ENCODE measurements at regions not wholly inside any gene's neighbourhood (a gene's known extent, or its start where the extent isn't known, plus 50 kb on each side); places are given as distances from the start of the nearest gene placed in this dataset.

DNA sequence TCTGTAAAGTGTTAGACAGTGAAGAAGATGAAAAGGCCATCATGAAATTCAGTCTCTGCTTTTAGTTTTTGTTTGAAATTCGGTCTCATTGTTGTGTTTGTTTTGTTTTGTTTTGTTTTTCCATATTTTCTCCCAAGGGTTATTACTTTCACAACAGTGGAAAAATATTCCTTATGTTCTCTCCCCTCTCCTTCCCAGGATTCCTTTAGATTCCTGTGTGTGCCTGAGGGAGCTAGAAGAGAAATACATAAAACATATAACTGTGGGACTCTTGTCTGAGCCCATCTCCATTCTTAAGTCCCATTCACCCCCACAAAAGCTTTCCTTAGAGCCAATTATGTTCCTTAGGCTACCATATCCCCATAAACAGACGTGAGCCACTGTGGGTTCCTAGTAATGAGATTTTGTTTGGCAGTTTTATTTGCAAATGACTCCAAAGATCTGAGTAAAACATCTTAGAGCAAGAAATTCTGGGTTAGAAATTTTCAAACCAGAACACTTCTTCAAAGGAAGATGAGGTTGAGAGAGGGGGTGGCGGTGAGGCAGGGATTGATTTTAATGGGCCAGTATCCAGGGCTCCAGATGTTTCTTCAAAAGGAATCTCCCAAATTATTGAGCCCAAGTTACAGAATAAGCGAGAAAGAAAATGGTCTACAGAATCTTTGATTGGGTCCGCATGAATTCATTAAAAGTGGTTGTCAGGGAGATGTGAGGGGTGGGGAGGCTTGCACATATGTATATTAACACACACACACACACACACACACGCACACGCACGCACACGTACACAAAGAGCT is 157.8 kb upstream of the TNP1 start:
- Histone ChIP-seq H2AFZ (ENCODE audit: low read depth, low read length) (no peak overlapping the region), H3K9me3 (ENCODE audit: insufficient read depth, low read length, severe bottlenecking) (no peaks in the 10 kb centered on the region), H3K27me3 (ENCODE audit: insufficient read depth, low read length, poor library complexity) (peaks cover 7% of the 10 kb centered on the region), H3K79me2 (ENCODE audit: insufficient read depth, low read length) (no peaks in the 10 kb centered on the region), H3K4me3 (ENCODE audit: low read depth in 1 of 2, low read length in 2 of 2) (no peak overlapping the region), H3K36me3 (ENCODE audit: insufficient read depth, low read length) (no peaks in the 10 kb centered on the region), H3K27ac (ENCODE audit: low read length) (no peak overlapping the region), H3K9ac (ENCODE audit: low read depth, low read length) (no peak overlapping the region), H3K4me1 (ENCODE audit: insufficient read depth, low read length) (peaks cover 12% of the 10 kb centered on the region), H4K20me1 (ENCODE audit: insufficient read depth, low read length) (no peaks in the 10 kb centered on the region), H3K4me2 (ENCODE audit: insufficient read depth, low read length) (no peak overlapping the region)
- ATAC-seq (ENCODE audit: insufficient read depth, low read depth) (no peak), DNase-seq (no peak)
- no peak for TF ChIP-seq EZH2 (IDR thresholded peaks at IDR 0.05; ENCODE audit: borderline replicate concordance, low read depth, low read length, severe bottlenecking)
- TF ChIP-seq, protein P1, sequence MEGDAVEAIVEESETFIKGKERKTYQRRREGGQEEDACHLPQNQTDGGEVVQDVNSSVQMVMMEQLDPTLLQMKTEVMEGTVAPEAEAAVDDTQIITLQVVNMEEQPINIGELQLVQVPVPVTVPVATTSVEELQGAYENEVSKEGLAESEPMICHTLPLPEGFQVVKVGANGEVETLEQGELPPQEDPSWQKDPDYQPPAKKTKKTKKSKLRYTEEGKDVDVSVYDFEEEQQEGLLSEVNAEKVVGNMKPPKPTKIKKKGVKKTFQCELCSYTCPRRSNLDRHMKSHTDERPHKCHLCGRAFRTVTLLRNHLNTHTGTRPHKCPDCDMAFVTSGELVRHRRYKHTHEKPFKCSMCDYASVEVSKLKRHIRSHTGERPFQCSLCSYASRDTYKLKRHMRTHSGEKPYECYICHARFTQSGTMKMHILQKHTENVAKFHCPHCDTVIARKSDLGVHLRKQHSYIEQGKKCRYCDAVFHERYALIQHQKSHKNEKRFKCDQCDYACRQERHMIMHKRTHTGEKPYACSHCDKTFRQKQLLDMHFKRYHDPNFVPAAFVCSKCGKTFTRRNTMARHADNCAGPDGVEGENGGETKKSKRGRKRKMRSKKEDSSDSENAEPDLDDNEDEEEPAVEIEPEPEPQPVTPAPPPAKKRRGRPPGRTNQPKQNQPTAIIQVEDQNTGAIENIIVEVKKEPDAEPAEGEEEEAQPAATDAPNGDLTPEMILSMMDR (IDR thresholded peaks at IDR 0.05; ENCODE audit: borderline replicate concordance, extremely low read depth, low read length, poor library complexity, severe bottlenecking), result no peak

DNA sequence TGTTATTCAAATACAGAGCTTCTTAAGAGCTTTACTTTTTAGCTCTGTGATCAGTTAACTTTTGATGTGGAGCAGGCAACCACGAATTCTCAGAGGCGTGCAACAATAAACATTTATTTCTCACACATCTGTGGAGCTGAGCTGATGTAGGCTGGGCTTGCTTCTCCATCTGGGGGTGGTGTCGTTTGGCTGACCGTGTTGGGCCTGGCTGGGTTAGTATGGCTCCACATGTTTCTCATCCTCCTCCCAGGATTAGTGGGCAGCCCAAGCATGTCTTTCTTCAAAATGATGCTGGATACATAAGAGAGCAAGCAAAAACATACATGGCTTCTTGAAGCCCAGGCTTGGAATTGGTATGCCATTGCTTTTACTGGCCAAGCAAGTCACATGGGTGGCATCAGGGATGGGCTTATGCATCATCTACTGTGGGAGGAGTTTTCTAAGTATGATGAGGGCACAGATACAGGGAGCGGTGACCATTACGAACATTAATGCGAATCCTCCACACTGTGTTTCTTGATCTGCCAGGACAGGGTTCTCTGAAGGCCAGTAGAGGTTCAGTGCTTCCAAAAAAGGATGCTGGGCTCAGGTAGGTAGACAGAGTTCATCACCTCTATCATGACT is 157.0 kb upstream of the TNP1 start:
- no peak overlapping the region for H3K27ac ChIP-seq (ENCODE audit: low read length)
- peak; percentile 72 for ATAC-seq (ENCODE audit: insufficient read depth, low read depth)
- H2AFZ ChIP-seq (ENCODE audit: low read depth, low read length), result no peak overlapping the region

DNA sequence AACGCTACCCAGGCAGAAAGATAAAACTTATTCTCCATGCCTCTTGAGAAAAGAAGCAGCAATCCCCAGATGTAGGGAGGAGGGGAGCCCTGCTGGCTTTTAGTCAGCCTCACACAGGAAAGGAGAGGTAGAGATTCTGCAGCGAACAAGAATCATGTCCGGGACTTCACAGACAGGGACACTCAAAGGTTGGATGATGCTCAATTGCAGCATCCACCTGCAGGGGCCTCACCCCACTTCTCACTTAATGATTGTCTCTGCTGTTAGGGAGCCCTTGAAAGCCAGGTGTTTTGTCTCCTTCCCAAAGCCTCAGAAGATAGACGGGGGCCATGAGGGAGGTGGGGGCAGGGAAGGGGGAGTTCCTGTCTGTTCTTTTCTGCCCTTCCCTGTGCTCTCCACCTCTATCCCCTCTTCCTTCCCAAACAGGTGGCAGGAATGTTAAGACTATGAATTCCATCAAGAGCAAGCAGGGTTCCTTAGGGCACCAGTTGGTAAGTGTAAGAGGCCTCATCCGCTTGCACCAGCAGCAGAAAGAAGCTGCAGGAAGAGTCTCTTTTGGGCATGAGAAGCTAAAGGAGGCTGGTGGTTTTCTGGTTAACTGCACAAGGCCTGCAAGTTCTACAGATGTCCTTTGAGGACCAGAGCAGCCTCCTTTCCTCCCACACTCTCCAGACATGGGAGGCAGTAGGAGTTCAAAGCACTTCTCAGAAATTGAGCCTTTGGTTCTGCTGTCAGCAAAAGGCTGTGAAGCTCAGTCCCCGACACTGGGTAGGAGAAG is 154.7 kb upstream of the TNP1 start:
- no peaks in the 10 kb centered on the region for H3K36me3 ChIP-seq (ENCODE audit: insufficient read depth, low read length)
- no peaks in the 10 kb centered on the region for H4K20me1 ChIP-seq (ENCODE audit: insufficient read depth, low read length)
- H3K79me2 ChIP-seq (ENCODE audit: insufficient read depth, low read length), result no peaks in the 10 kb centered on the region
- H3K4me1 ChIP-seq (ENCODE audit: insufficient read depth, low read length), result peaks cover 12% of the 10 kb centered on the region
- H3K4me3 ChIP-seq (ENCODE audit: low read depth in 1 of 2, low read length in 2 of 2), result no peak overlapping the region
- H3K9ac ChIP-seq (ENCODE audit: low read depth, low read length), result no peak overlapping the region
- no peak overlapping the region for H2AFZ ChIP-seq (ENCODE audit: low read depth, low read length)
- H3K27me3 ChIP-seq (ENCODE audit: insufficient read depth, low read length, poor library complexity), result peaks cover 7% of the 10 kb centered on the region
- ATAC-seq (ENCODE audit: insufficient read depth, low read depth) (peak; percentile 59), DNase-seq (peak; percentile 16)
- H3K4me2 ChIP-seq (ENCODE audit: insufficient read depth, low read length), result no peak overlapping the region
- H3K9me3 ChIP-seq (ENCODE audit: insufficient read depth, low read length, severe bottlenecking), result no peaks in the 10 kb centered on the region
- TF ChIP-seq, protein P1 (IDR thresholded peaks at IDR 0.05; ENCODE audit: borderline replicate concordance, extremely low read depth, low read length, poor library complexity, severe bottlenecking), result no peak
- TF ChIP-seq EZH2 (IDR thresholded peaks at IDR 0.05; ENCODE audit: borderline replicate concordance, low read depth, low read length, severe bottlenecking), result no peak
- no peak overlapping the region for H3K27ac ChIP-seq (ENCODE audit: low read length)

More for the DNA sequence above, 157.0 kb upstream of the TNP1 start:
- Histone ChIP-seq H3K36me3 (ENCODE audit: insufficient read depth, low read length) (no peaks in the 10 kb centered on the region), H3K9me3 (ENCODE audit: insufficient read depth, low read length, severe bottlenecking) (no peaks in the 10 kb centered on the region), H3K9ac (ENCODE audit: low read depth, low read length) (no peak overlapping the region), H3K79me2 (ENCODE audit: insufficient read depth, low read length) (no peaks in the 10 kb centered on the region), H4K20me1 (ENCODE audit: insufficient read depth, low read length) (no peaks in the 10 kb centered on the region), H3K4me3 (ENCODE audit: low read depth in 1 of 2, low read length in 2 of 2) (no peak overlapping the region), H3K4me2 (ENCODE audit: insufficient read depth, low read length) (no peak overlapping the region), H3K4me1 (ENCODE audit: insufficient read depth, low read length) (peaks cover 12% of the 10 kb centered on the region), H3K27me3 (ENCODE audit: insufficient read depth, low read length, poor library complexity) (peaks cover 7% of the 10 kb centered on the region)
- DNase-seq, result peak; percentile 18
- no peak for TF ChIP-seq EZH2 (IDR thresholded peaks at IDR 0.05; ENCODE audit: borderline replicate concordance, low read depth, low read length, severe bottlenecking)
- TF ChIP-seq, protein P1 (IDR thresholded peaks at IDR 0.05; ENCODE audit: borderline replicate concordance, extremely low read depth, low read length, poor library complexity, severe bottlenecking), result no peak
